ENCODE measurements at regions not wholly inside any gene's neighbourhood (a gene's known extent, or its start where the extent isn't known, plus 50 kb on each side); places are given as distances from the start of the nearest gene placed in this dataset.
A peak's percentile ranks its signal among the peaks of the same experiment; 100 is the strongest.

GRCh38 chr18:10239103-10239502 lies 215.3 kb upstream of the APCDD1 start:
- no peak overlapping the region for H3K4me3 ChIP-seq (ENCODE audit: control insufficient read depth in 2 of 3, extremely low read depth in 1 of 3, insufficient read depth in 2 of 3, low read depth in 1 of 3, low read length in 3 of 3)
- DNase-seq (ENCODE audit: low read depth, low spot score) (no peak), FAIRE-seq (peak; percentile 41)
- H3K4me1 ChIP-seq (ENCODE audit: control insufficient read depth, extremely low read depth, insufficient read depth, low read length): peaks cover 11% of the 10 kb centered on the region
- no peak overlapping the region for H3K4me2 ChIP-seq (ENCODE audit: control insufficient read depth, extremely low read depth, insufficient read depth, low read depth, low read length)
- no peak overlapping the region for H3K27ac ChIP-seq (ENCODE audit: control insufficient read depth, insufficient read depth, low read length)
- no peak overlapping the region for H2AFZ ChIP-seq (ENCODE audit: control insufficient read depth, low read length)
- no peaks in the 10 kb centered on the region for H4K20me1 ChIP-seq (ENCODE audit: control insufficient read depth, extremely low read depth, insufficient read depth, low read length)
- H3K79me2 ChIP-seq (ENCODE audit: control insufficient read depth, insufficient read depth, low read length): no peaks in the 10 kb centered on the region
- H3K9ac ChIP-seq (ENCODE audit: control insufficient read depth, extremely low read depth, insufficient read depth, low read length): no peak overlapping the region
- TF ChIP-seq CTCF (optimal IDR thresholded peaks at IDR 0.05 in 1 of 3, IDR thresholded peaks at IDR 0.05 in 1 of 3, conservative IDR thresholded peaks at IDR 0.05 in 1 of 3; ENCODE audit: extremely low read depth in 1 of 3, insufficient read depth in 2 of 3, low read length in 3 of 3) (no peak), EZH2 (IDR thresholded peaks at IDR 0.05; ENCODE audit: low read length) (no peak)
- dilution Hi-C loops (cut with MboI; ENCODE audit: extremely low pct_ligation_motif_present, low sequenced_read_pairs): no loop called here
- no peaks in the 10 kb centered on the region for H3K27me3 ChIP-seq (ENCODE audit: control insufficient read depth, extremely low read depth, insufficient read depth, low read length)
- H3K36me3 ChIP-seq (ENCODE audit: control insufficient read depth in 2 of 2, extremely low read depth in 1 of 2, insufficient read depth in 2 of 2, low read length in 2 of 2): no peaks in the 10 kb centered on the region
- H3K9me3 ChIP-seq (ENCODE audit: control insufficient read depth, low read depth, low read length): no peaks in the 10 kb centered on the region
- H3K9me1 ChIP-seq (ENCODE audit: control insufficient read depth, extremely low read depth, insufficient read depth, low read length): no peaks in the 10 kb centered on the region

DNA sequence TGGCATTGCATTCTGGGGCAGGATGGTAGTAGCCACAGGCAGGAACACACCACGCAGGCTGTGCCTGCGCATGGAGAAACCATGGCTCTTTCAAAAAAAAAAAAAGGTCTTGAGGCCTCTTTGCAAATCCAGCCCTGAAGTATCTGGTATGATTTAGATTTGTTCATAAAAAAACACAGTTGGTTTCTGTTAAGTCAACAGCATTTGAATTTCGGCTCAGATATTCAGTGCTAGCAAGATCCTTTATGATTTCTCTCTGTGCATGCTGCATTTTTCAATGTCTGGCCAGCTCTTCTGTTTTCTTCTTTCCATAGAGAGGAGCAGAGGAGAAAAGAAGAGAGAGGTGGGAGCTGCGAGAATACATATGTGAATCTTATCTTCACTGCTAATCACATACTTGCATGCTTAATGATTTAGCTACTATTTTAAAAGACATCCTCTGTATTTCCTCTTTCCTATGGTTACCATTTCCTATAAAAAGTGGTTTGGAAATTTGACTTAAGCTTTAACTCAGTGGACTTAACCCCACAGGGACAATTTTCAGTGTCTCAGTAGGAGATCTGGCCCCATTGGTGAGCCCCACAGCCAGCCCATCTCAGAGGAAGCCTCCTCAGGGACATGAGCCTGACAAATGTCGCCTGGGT lies 214.3 kb upstream of the APCDD1 start:
- H3K4me2 ChIP-seq (ENCODE audit: control insufficient read depth, extremely low read depth, insufficient read depth, low read depth, low read length): no peak overlapping the region
- no peaks in the 10 kb centered on the region for H3K36me3 ChIP-seq (ENCODE audit: control insufficient read depth in 2 of 2, extremely low read depth in 1 of 2, insufficient read depth in 2 of 2, low read length in 2 of 2)
- no peak overlapping the region for H3K27ac ChIP-seq (ENCODE audit: control insufficient read depth, insufficient read depth, low read length)
- dilution Hi-C loops (cut with MboI; ENCODE audit: extremely low pct_ligation_motif_present, low sequenced_read_pairs): no loop called here
- FAIRE-seq: no peak
- H4K20me1 ChIP-seq (ENCODE audit: control insufficient read depth, extremely low read depth, insufficient read depth, low read length): no peaks in the 10 kb centered on the region
- no peaks in the 10 kb centered on the region for H3K79me2 ChIP-seq (ENCODE audit: control insufficient read depth, insufficient read depth, low read length)
- H3K4me3 ChIP-seq (ENCODE audit: control insufficient read depth in 2 of 3, extremely low read depth in 1 of 3, insufficient read depth in 2 of 3, low read depth in 1 of 3, low read length in 3 of 3): no peak overlapping the region
- no peak for TF ChIP-seq CTCF (optimal IDR thresholded peaks at IDR 0.05 in 1 of 3, IDR thresholded peaks at IDR 0.05 in 1 of 3, conservative IDR thresholded peaks at IDR 0.05 in 1 of 3; ENCODE audit: extremely low read depth in 1 of 3, insufficient read depth in 2 of 3, low read length in 3 of 3)
- TF ChIP-seq EZH2 (IDR thresholded peaks at IDR 0.05; ENCODE audit: low read length): no peak
- no peaks in the 10 kb centered on the region for H3K27me3 ChIP-seq (ENCODE audit: control insufficient read depth, extremely low read depth, insufficient read depth, low read length)
- H3K9me3 ChIP-seq (ENCODE audit: control insufficient read depth, low read depth, low read length): no peaks in the 10 kb centered on the region
- H3K9ac ChIP-seq (ENCODE audit: control insufficient read depth, extremely low read depth, insufficient read depth, low read length): no peak overlapping the region
- DNase-seq (ENCODE audit: low read depth, low spot score): no peak
- no peak overlapping the region for H2AFZ ChIP-seq (ENCODE audit: control insufficient read depth, low read length)
- H3K4me1 ChIP-seq (ENCODE audit: control insufficient read depth, extremely low read depth, insufficient read depth, low read length): peaks cover under 1% of the 10 kb centered on the region
- no peaks in the 10 kb centered on the region for H3K9me1 ChIP-seq (ENCODE audit: control insufficient read depth, extremely low read depth, insufficient read depth, low read length)

Measured in keratinocyte (primary cell).